ENCODE measurements at regions not wholly inside any gene's neighbourhood (a gene's known extent, or its start where the extent isn't known, plus 50 kb on each side); places are given as distances from the start of the nearest gene placed in this dataset.

GRCh38 chr7:113998934-113999333 is 80.1 kb upstream of the PPP1R3A start:
- Histone ChIP-seq H3K27me3 (ENCODE audit: control insufficient read depth, insufficient read depth, low read length) (no peaks in the 10 kb centered on the region), H2AFZ (no peak overlapping the region), H3K27ac (no peak overlapping the region), H3K36me3 (ENCODE audit: control insufficient read depth, insufficient read depth, low read length) (no peaks in the 10 kb centered on the region), H3K9me3 (ENCODE audit: control insufficient read depth, low read length) (no peaks in the 10 kb centered on the region), H3K4me3 (ENCODE audit: low read depth, low read length) (no peak overlapping the region), H3K4me1 (no peaks in the 10 kb centered on the region), H3K4me2 (ENCODE audit: low read length) (no peak overlapping the region), H3K9ac (no peak overlapping the region), H3K79me2 (no peaks in the 10 kb centered on the region)
- TF ChIP-seq, protein P1, sequence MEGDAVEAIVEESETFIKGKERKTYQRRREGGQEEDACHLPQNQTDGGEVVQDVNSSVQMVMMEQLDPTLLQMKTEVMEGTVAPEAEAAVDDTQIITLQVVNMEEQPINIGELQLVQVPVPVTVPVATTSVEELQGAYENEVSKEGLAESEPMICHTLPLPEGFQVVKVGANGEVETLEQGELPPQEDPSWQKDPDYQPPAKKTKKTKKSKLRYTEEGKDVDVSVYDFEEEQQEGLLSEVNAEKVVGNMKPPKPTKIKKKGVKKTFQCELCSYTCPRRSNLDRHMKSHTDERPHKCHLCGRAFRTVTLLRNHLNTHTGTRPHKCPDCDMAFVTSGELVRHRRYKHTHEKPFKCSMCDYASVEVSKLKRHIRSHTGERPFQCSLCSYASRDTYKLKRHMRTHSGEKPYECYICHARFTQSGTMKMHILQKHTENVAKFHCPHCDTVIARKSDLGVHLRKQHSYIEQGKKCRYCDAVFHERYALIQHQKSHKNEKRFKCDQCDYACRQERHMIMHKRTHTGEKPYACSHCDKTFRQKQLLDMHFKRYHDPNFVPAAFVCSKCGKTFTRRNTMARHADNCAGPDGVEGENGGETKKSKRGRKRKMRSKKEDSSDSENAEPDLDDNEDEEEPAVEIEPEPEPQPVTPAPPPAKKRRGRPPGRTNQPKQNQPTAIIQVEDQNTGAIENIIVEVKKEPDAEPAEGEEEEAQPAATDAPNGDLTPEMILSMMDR (IDR thresholded peaks at IDR 0.05), result no peak

DNA sequence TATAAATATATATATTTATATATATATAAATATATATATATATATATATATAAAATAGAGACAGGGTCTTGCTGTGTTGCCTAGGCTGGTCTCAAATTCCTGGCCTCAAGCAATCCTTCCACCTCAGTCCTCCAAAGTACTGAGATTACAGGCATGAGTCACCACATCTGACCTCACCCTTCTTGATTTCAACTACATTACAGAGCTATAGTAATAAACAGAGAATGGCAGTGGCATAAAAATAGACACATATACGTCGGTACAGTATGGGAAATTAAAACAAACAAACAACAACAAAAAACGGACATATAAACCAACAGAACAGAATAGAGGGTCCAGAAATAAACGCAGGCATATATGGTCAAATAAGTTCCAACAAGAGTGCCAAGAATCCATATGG is 77.6 kb upstream of the PPP1R3A start:
- H3K27me3 ChIP-seq (ENCODE audit: control insufficient read depth, insufficient read depth, low read length), result no peaks in the 10 kb centered on the region
- TF ChIP-seq, protein P1 (IDR thresholded peaks at IDR 0.05), result no peak
- H3K4me2 ChIP-seq (ENCODE audit: low read length), result no peak overlapping the region
- no peak overlapping the region for H3K27ac ChIP-seq
- H3K36me3 ChIP-seq (ENCODE audit: control insufficient read depth, insufficient read depth, low read length), result no peaks in the 10 kb centered on the region
- H3K4me3 ChIP-seq (ENCODE audit: low read depth, low read length), result no peak overlapping the region
- no peaks in the 10 kb centered on the region for H3K79me2 ChIP-seq
- H3K9ac ChIP-seq, result no peak overlapping the region
- H2AFZ ChIP-seq, result no peak overlapping the region
- H3K4me1 ChIP-seq, result no peaks in the 10 kb centered on the region
- no peaks in the 10 kb centered on the region for H3K9me3 ChIP-seq (ENCODE audit: control insufficient read depth, low read length)

DNA sequence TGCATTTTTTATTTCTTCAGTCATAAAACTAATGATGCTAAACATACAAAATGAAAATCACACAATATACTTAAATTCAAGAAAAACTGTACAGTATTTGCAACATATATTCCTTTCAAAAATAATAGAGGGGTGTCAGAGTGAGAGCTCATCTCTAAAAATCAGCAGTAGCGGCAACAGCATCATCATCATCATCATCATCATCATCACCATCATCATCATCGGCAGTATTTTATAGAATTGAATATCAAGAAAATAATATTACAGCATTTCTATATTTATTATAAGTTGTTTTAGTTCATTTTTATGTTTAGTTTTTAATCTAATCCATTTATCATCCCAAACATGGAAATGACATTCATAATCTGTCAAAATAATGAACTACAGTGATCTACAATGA is 67.4 kb upstream of the PPP1R3A start:
- no peak overlapping the region for H3K4me3 ChIP-seq (ENCODE audit: low read depth, low read length)
- H3K36me3 ChIP-seq (ENCODE audit: control insufficient read depth, insufficient read depth, low read length), result no peaks in the 10 kb centered on the region
- no peaks in the 10 kb centered on the region for H3K27me3 ChIP-seq (ENCODE audit: control insufficient read depth, insufficient read depth, low read length)
- H3K4me2 ChIP-seq (ENCODE audit: low read length), result no peak overlapping the region
- TF ChIP-seq, protein P1 (IDR thresholded peaks at IDR 0.05), result no peak
- H3K4me1 ChIP-seq, result no peaks in the 10 kb centered on the region
- H3K9me3 ChIP-seq (ENCODE audit: control insufficient read depth, low read length), result no peaks in the 10 kb centered on the region
- no peak overlapping the region for H2AFZ ChIP-seq
- H3K9ac ChIP-seq, result no peak overlapping the region
- no peak overlapping the region for H3K27ac ChIP-seq
- H3K79me2 ChIP-seq, result no peaks in the 10 kb centered on the region

- no peak overlapping the region for H2AFZ ChIP-seq
These were observed 57.7 kb upstream of the PPP1R3A start for GRCh38 chr7:113976508-113976907.

DNA sequence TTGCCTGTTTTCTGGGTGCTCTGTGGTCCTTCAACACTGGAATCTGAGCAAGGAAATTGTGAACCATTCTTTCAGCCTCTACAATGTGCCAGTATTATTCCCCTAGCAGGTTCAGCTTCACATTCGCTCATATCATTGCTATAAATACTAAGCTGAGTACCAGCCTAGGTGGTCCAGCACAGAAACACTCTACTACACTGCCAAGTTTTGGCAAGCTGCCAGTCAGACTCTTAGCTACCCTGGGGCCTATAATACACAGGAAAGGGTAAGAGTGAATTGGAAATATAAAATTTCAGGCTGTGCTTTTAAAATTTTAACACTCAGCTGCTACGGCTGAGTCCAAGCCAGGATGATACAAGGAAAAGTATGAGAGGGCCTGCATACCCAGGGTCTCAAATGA is 49.9 kb upstream of the PPP1R3A start:
- Histone ChIP-seq H3K4me2 (ENCODE audit: low read length) (no peak overlapping the region), H3K4me3 (ENCODE audit: low read depth, low read length) (no peak overlapping the region), H3K4me1 (no peaks in the 10 kb centered on the region), H3K27ac (no peak overlapping the region), H3K27me3 (ENCODE audit: control insufficient read depth, insufficient read depth, low read length) (no peaks in the 10 kb centered on the region), H3K9me3 (ENCODE audit: control insufficient read depth, low read length) (no peaks in the 10 kb centered on the region), H3K79me2 (no peaks in the 10 kb centered on the region), H3K9ac (no peak overlapping the region), H2AFZ (no peak overlapping the region), H3K36me3 (ENCODE audit: control insufficient read depth, insufficient read depth, low read length) (no peaks in the 10 kb centered on the region)
- TF ChIP-seq, protein P1 (IDR thresholded peaks at IDR 0.05), result no peak

More at GRCh38 chr7:113976508-113976907, 57.7 kb upstream of the PPP1R3A start:
- H3K27me3 ChIP-seq (ENCODE audit: control insufficient read depth, insufficient read depth, low read length), result no peaks in the 10 kb centered on the region
- no peaks in the 10 kb centered on the region for H3K4me1 ChIP-seq
- H3K79me2 ChIP-seq, result no peaks in the 10 kb centered on the region
- no peak overlapping the region for H3K4me3 ChIP-seq (ENCODE audit: low read depth, low read length)
- TF ChIP-seq, protein P1 (IDR thresholded peaks at IDR 0.05), result no peak
- no peaks in the 10 kb centered on the region for H3K9me3 ChIP-seq (ENCODE audit: control insufficient read depth, low read length)
- no peak overlapping the region for H3K4me2 ChIP-seq (ENCODE audit: low read length)
- H3K36me3 ChIP-seq (ENCODE audit: control insufficient read depth, insufficient read depth, low read length), result no peaks in the 10 kb centered on the region
- H3K9ac ChIP-seq, result no peak overlapping the region
- no peak overlapping the region for H3K27ac ChIP-seq

Measured in parathyroid adenoma (tissue), 2 donors.